GM12891 (cell line): ENCODE measurements at regions not wholly inside any gene's neighbourhood (a gene's known extent, or its start where the extent isn't known, plus 50 kb on each side); places are given as distances from the start of the nearest gene placed in this dataset.

Experiments
- POLR2A ChIP-seq: IDR thresholded peaks from 2 replicates; pipeline ENCODE4 v1.6.1; 2011; ENCODE audit warnings: low read depth, low read length, control low read depth
- POLR2AphosphoS5 ChIP-seq: IDR thresholded peaks from 2 replicates; pipeline ENCODE4 v1.6.1; 2011; ENCODE audit warnings: low read depth, low read length, control low read depth

DNA sequence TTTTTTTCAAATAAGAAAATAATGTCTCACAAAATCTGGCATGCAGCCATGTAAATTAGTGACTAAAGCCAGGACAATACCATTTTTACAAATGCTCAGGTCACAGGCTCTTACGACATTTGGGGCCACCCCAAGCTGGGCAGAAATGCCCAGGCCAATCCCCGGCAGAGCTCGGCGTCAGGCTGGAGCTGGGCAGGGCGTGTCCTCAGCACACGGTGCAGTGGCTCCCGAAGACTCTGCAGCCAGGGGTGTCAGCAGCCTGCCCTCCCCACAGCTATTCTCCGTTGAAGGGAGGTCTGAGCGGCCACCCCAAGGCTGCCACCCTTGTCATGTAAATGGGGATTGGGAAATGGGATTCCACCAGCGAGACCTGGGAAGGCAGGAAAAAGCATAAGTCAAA, 158.6 kb downstream of the DICER1 start:
- TF ChIP-seq POLR2AphosphoS5 (no peak), POLR2A (no peak)
